SK-N-SH treated with all-trans-retinoic acid at 6 μM for 48 hours (cell line): ENCODE measurements at regions not wholly inside any gene's neighbourhood (a gene's known extent, or its start where the extent isn't known, plus 50 kb on each side); places are given as distances from the start of the nearest gene placed in this dataset.

Experiments used
- ARNTL ChIP-seq: fragments of 450-650 bp; formaldehyde crosslinking; IDR thresholded peaks from 2 replicates; pipeline ENCODE4 v1.5.0; 2020; ENCODE audit warnings: low read depth, mild to moderate bottlenecking, moderate library complexity, borderline replicate concordance
- CSDC2 ChIP-seq: fragments of 250-450 bp; sonication (Bioruptor Pico); IDR thresholded peaks from 2 replicates; pipeline ENCODE4 v1.5.0; 2020; ENCODE audit warnings: mild to moderate bottlenecking, moderate library complexity
- ESRRG ChIP-seq: fragments of 250-450 bp; sonication (Bioruptor Pico); IDR thresholded peaks from 2 replicates; pipeline ENCODE4 v1.6.1; 2021; ENCODE audit warnings: mild to moderate bottlenecking
- GLIS3 ChIP-seq: fragments of 250-450 bp; sonication (Bioruptor Pico); IDR thresholded peaks from 2 replicates; pipeline ENCODE4 v1.5.0; 2020; ENCODE audit warnings: mild to moderate bottlenecking, moderate library complexity
- PPARA ChIP-seq: fragments of 250-450 bp; sonication (Bioruptor Pico); IDR thresholded peaks from 2 replicates; pipeline ENCODE4 v1.5.0; 2020; ENCODE audit warnings: mild to moderate bottlenecking, borderline replicate concordance
- ZC3H10 ChIP-seq: fragments of 250-450 bp; sonication (Bioruptor Pico); IDR thresholded peaks from 2 replicates; pipeline ENCODE4 v1.5.1; 2021; ENCODE audit warnings: mild to moderate bottlenecking, moderate library complexity
- ZNF565 ChIP-seq: fragments of 450-650 bp; formaldehyde crosslinking; conservative IDR thresholded peaks from 2 replicates; pipeline ENCODE4 v1.5.0; 2020; ENCODE audit warnings: low read depth, mild to moderate bottlenecking, moderate library complexity
- ZNF70 ChIP-seq: fragments of 450-650 bp; formaldehyde crosslinking; IDR thresholded peaks from 2 replicates; pipeline ENCODE4 v1.5.0; 2020; ENCODE audit warnings: mild to moderate bottlenecking, moderate library complexity
- TF ChIP-seq, protein P1 (sequence below): fragments of 250-450 bp; sonication (Bioruptor Pico); IDR thresholded peaks from 2 replicates; pipeline ENCODE4 v1.8.0; 2020; ENCODE audit warnings: mild to moderate bottlenecking, moderate library complexity, borderline replicate concordance
- TF ChIP-seq, protein P2 (sequence below): fragments of 250-450 bp; sonication (Bioruptor Pico); IDR thresholded peaks from 2 replicates; pipeline ENCODE4 v1.5.1; 2020; ENCODE audit warnings: low read depth, mild to moderate bottlenecking, moderate library complexity

DNA sequence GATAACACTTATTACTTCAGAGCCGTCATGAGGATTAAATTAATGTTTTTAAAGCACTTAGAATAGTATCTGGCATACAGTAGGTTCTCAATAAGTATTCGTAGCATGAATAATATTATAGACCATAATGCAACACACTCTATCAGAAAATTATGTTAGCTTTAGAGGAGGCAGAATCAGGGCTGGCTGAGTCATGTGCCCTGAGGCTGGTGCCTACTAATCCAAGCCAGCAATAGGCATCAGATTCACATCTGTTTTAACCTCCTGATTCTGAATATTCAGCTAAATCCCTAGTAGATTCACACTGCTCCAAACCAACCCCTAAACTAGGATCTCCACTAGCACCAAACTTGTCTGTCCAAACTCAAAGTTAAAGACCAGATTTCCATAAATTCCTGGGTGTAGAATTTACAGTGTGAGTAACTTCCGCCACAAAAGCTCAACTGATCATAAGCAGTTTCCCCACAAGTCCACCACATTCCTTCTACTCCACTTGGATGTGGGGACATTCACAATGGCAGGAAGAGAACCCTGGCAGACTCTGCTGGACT is 170.0 kb upstream of the DAPK1 start:
- TF ChIP-seq ZNF565 (CRISPR knock-in tag) (no peak), PPARA (CRISPR knock-in tag) (no peak), ARNTL (CRISPR knock-in tag) (no peak), ZC3H10 (no peak), ZNF70 (CRISPR knock-in tag) (no peak), ESRRG (CRISPR knock-in tag) (no peak), CSDC2 (CRISPR knock-in tag) (no peak), GLIS3 (no peak)
- TF ChIP-seq, protein P1, sequence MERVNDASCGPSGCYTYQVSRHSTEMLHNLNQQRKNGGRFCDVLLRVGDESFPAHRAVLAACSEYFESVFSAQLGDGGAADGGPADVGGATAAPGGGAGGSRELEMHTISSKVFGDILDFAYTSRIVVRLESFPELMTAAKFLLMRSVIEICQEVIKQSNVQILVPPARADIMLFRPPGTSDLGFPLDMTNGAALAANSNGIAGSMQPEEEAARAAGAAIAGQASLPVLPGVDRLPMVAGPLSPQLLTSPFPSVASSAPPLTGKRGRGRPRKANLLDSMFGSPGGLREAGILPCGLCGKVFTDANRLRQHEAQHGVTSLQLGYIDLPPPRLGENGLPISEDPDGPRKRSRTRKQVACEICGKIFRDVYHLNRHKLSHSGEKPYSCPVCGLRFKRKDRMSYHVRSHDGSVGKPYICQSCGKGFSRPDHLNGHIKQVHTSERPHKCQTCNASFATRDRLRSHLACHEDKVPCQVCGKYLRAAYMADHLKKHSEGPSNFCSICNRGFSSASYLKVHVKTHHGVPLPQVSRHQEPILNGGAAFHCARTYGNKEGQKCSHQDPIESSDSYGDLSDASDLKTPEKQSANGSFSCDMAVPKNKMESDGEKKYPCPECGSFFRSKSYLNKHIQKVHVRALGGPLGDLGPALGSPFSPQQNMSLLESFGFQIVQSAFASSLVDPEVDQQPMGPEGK (CRISPR knock-in tag) = no peak
- TF ChIP-seq, protein P2, sequence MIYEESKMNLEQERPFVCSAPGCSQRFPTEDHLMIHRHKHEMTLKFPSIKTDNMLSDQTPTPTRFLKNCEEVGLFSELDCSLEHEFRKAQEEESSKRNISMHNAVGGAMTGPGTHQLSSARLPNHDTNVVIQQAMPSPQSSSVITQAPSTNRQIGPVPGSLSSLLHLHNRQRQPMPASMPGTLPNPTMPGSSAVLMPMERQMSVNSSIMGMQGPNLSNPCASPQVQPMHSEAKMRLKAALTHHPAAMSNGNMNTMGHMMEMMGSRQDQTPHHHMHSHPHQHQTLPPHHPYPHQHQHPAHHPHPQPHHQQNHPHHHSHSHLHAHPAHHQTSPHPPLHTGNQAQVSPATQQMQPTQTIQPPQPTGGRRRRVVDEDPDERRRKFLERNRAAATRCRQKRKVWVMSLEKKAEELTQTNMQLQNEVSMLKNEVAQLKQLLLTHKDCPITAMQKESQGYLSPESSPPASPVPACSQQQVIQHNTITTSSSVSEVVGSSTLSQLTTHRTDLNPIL (CRISPR knock-in tag) = no peak
